ENCODE measurements at regions not wholly inside any gene's neighbourhood (a gene's known extent, or its start where the extent isn't known, plus 50 kb on each side); places are given as distances from the start of the nearest gene placed in this dataset.

DNA sequence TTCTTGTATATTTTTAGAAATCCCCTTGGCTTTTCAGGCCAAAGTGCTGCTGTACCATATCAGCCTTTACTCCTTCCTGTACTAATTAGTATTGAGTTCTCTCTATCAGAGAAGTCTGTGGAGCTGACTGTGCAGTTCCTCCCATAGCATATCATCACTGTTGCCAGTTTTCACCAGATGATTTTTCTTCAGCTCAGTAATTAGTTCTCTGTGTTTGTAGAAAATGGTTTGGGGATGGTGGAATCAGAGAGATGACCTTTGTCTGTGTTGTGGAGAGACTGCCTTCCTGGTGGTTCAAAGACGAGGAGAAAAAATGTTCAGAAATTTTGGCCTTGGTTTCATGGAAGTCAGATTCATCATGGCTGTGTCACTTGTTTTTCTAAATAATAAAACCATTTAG is 227.5 kb upstream of the ACTBL2 start:
- TF ChIP-seq CTCF (IDR thresholded peaks at IDR 0.05) (no peak), EZH2 (IDR thresholded peaks at IDR 0.05) (no peak), EZH2phosphoT487 (IDR thresholded peaks at IDR 0.05) (no peak)
